Peyer's patch (tissue), 4 donors: ENCODE measurements at regions not wholly inside any gene's neighbourhood (a gene's known extent, or its start where the extent isn't known, plus 50 kb on each side); places are given as distances from the start of the nearest gene placed in this dataset.

Experiments used
- DNase-seq, 3 donors: peaks; one replicate each; pipeline ENCODE4 v3.0.0-alpha.2; 2017 to 2019
- H3K27ac ChIP-seq, 4 donors: fragments of 200-600 bp; sonication (generic); one replicate each; pipeline ENCODE4 v1.5.1; 2016 to 2019
- H3K27me3 ChIP-seq, 2 donors: fragments of 200-600 bp; sonication (generic); one replicate each; pipeline ENCODE4 v1.5.1; 2019
- H3K36me3 ChIP-seq, 3 donors: fragments of 200-600 bp; sonication (generic); one replicate each; pipeline ENCODE4 v1.5.1; 2016 to 2019
- H3K4me1 ChIP-seq, 4 donors: fragments of 200-600 bp; sonication (generic); one replicate each; pipeline ENCODE4 v1.5.1; 2016 to 2019
- H3K4me3 ChIP-seq, 4 donors: fragments of 200-600 bp; sonication (generic); 1 replicate in 3 of 4; 2 replicates in 1 of 4; pipeline ENCODE4 v1.5.1; 2016 to 2019; ENCODE audit warnings: mild to moderate bottlenecking in 1 of 4
- H3K9me3 ChIP-seq, 4 donors: fragments of 200-600 bp; sonication (generic); one replicate each; pipeline ENCODE4 v1.5.1; 2016 to 2019; ENCODE audit warnings: mild to moderate bottlenecking in 1 of 4
- POLR2A ChIP-seq, 2 donors: fragments of 450-650 bp; IDR thresholded peaks; one replicate each; pipeline ENCODE4 v1.5.1; 2017; ENCODE audit warnings: antibody characterized with exemption in 2 of 2, mild to moderate bottlenecking in 2 of 2, moderate library complexity in 2 of 2
- TF ChIP-seq, protein P1 (sequence below), 6 experiments: fragments of 450-650 bp in 4 of 6; fragments of 200-600 bp in 2 of 6; sonication (generic) in 1 of 6; IDR thresholded peaks; one replicate each; pipeline ENCODE4 v1.5.1; 2017 to 2019; ENCODE audit warnings: antibody characterized with exemption in 6 of 6, mild to moderate bottlenecking in 3 of 6, moderate library complexity in 1 of 6

DNA sequence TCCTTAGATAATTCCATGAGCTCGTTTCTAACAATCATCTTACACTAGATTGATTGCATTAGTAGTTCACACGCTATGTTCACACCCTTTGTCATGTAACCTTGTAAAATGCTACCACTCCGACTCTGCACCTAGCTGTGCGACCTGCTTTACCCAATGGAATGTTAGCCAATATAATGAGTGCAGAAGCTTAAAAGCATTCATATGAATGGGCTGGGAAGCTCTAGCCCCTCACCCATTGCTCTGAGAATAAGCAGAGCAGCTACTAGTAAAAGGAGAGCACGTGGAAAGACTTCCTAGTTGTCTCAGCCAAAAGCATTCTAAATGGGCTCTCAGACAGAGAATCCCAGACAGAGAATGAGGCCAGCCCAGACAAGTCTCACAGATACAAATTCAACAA, 410.6 kb upstream of the UBE2E2 start:
- Histone ChIP-seq H3K4me1 (no peaks in the 10 kb centered on the region), H3K9me3 (no peaks in the 10 kb centered on the region), H3K4me3 (no peak overlapping the region), H3K27ac (no peak overlapping the region), H3K36me3 (no peaks in the 10 kb centered on the region), H3K27me3 (no peaks in the 10 kb centered on the region)
- TF ChIP-seq POLR2A (IDR thresholded peaks at IDR 0.05), result no peak
- TF ChIP-seq, protein P1, sequence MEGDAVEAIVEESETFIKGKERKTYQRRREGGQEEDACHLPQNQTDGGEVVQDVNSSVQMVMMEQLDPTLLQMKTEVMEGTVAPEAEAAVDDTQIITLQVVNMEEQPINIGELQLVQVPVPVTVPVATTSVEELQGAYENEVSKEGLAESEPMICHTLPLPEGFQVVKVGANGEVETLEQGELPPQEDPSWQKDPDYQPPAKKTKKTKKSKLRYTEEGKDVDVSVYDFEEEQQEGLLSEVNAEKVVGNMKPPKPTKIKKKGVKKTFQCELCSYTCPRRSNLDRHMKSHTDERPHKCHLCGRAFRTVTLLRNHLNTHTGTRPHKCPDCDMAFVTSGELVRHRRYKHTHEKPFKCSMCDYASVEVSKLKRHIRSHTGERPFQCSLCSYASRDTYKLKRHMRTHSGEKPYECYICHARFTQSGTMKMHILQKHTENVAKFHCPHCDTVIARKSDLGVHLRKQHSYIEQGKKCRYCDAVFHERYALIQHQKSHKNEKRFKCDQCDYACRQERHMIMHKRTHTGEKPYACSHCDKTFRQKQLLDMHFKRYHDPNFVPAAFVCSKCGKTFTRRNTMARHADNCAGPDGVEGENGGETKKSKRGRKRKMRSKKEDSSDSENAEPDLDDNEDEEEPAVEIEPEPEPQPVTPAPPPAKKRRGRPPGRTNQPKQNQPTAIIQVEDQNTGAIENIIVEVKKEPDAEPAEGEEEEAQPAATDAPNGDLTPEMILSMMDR (IDR thresholded peaks at IDR 0.05), result no peak
- no peak for DNase-seq

DNA sequence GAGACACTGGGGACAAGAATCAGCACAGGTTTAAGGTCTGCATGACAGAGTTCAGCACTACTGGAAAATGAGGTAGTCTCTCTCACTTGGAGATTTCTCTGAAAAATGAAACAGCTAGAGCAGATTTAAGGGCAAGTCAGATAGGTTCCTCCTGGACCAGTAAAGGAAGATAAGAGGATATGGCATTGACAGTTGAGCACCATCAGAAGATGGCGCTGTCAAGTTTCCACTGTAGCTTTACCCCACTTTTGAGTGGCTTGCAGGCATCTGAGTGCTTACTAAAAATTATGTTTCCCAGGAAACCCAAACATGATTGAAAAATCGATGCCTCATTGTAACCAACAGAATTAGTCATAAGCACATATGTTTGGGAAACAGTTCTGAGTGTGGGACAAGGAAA, 407.2 kb upstream of the UBE2E2 start:
- Histone ChIP-seq H3K4me3 (no peak overlapping the region), H3K9me3 (no peaks in the 10 kb centered on the region), H3K36me3 (no peaks in the 10 kb centered on the region), H3K27me3 (no peaks in the 10 kb centered on the region), H3K27ac (no peak overlapping the region), H3K4me1 (no peaks in the 10 kb centered on the region)
- TF ChIP-seq POLR2A (IDR thresholded peaks at IDR 0.05), result no peak
- TF ChIP-seq, protein P1 (IDR thresholded peaks at IDR 0.05), result no peak
- DNase-seq, result no peak

DNA sequence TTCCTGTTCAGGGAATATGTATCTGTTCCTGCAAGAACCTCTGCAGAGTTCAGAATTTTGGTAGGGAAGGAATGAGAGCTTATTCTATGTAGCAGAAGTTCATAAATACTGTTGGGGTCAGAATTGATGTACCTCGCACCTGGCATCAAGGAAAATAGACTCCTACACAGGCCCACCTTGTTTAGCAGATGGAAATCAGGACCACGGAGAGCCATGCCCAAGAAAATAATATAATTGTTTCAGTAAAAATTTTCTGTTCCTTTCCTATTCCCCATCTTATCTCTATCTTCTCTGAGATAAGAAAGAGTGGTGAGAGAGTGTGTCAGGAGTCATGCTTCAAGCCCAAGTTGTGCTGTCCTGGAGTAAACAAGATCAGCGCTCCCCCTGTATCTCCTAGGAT, 404.7 kb upstream of the UBE2E2 start:
- no peak overlapping the region for H3K4me3 ChIP-seq
- H3K9me3 ChIP-seq, result no peaks in the 10 kb centered on the region
- H3K4me1 ChIP-seq, result no peaks in the 10 kb centered on the region
- H3K27me3 ChIP-seq, result no peaks in the 10 kb centered on the region
- H3K36me3 ChIP-seq, result no peaks in the 10 kb centered on the region
- no peak for DNase-seq
- TF ChIP-seq, protein P1 (IDR thresholded peaks at IDR 0.05), result no peak
- no peak for TF ChIP-seq POLR2A (IDR thresholded peaks at IDR 0.05)
- H3K27ac ChIP-seq, result no peak overlapping the region

DNA sequence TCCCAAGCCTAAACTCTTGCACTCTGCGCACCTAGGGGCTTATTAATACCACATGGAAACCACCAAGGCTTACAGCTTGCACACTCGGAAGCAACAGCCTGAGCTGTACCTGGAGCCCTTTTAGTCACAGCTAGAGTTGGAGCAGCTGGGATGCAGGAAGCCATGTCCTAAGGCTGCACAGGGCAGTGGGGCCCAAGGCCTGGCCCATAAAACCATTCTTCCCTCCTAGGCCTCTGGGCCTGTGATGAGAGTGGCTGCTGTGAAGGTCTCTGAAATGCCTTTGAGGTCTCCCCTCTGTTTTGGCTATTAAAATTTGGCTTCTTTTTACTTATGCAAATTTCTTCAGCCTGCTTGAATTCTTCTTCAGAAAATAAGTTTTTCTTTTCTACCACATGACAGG, 383.9 kb upstream of the UBE2E2 start:
- Histone ChIP-seq H3K27me3 (no peaks in the 10 kb centered on the region), H3K36me3 (no peaks in the 10 kb centered on the region), H3K27ac (no peak overlapping the region), H3K9me3 (no peaks in the 10 kb centered on the region), H3K4me1 (no peaks in the 10 kb centered on the region), H3K4me3 (no peak overlapping the region)
- DNase-seq, result no peak
- TF ChIP-seq, protein P1 (IDR thresholded peaks at IDR 0.05), result no peak
- no peak for TF ChIP-seq POLR2A (IDR thresholded peaks at IDR 0.05)

DNA sequence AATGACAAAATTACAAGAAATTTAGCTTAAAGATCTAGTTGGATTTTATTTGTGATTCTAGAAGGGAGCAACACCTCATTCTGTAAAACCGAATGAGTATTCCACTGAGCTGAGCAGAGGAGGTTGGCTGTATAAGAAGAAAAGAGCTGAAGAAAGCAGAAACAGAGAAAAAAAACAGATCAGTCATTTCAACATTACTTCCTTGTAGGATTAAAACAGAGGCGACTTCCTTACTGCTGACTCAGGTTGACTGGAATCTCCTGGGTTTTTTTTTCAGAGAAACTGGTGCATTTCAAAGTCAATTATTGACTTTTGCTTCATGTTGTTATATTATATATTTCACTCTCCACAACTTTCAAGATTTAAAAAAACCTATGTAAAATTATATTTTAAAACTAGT, 368.1 kb upstream of the UBE2E2 start:
- Histone ChIP-seq H3K4me1 (no peaks in the 10 kb centered on the region), H3K4me3 (no peak overlapping the region), H3K27me3 (no peaks in the 10 kb centered on the region), H3K36me3 (no peaks in the 10 kb centered on the region), H3K9me3 (no peaks in the 10 kb centered on the region), H3K27ac (no peak overlapping the region)
- TF ChIP-seq POLR2A (IDR thresholded peaks at IDR 0.05), result no peak
- TF ChIP-seq, protein P1 (IDR thresholded peaks at IDR 0.05), result no peak
- DNase-seq, result no peak

DNA sequence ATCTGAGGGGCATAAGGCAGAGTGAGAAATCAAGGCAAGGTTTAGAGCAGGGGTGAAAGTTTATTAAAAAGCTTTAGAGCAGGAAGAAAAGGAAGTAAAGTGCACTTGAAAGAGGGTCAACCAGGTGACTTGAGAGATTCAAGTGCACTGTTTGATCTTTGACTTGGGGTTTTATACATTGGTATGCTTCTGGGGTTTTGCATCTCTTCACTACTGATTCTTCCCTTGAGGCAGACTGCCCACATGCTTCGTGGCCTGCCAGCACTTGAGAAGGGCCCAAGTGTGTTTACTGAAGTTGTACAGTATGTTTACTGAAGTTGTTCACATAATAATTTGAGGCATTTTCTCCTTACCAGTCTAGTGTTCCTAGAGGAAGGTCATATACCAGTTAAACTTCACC, 367.0 kb upstream of the UBE2E2 start:
- no peak overlapping the region for H3K4me3 ChIP-seq
- DNase-seq, result no peak
- no peaks in the 10 kb centered on the region for H3K27me3 ChIP-seq
- no peak overlapping the region for H3K27ac ChIP-seq
- TF ChIP-seq POLR2A (IDR thresholded peaks at IDR 0.05), result no peak
- TF ChIP-seq, protein P1 (IDR thresholded peaks at IDR 0.05), result no peak
- H3K9me3 ChIP-seq, result no peaks in the 10 kb centered on the region
- H3K36me3 ChIP-seq, result no peaks in the 10 kb centered on the region
- no peaks in the 10 kb centered on the region for H3K4me1 ChIP-seq
